MM.1S (cell line): ENCODE measurements at regions not wholly inside any gene's neighbourhood (a gene's known extent, or its start where the extent isn't known, plus 50 kb on each side); places are given as distances from the start of the nearest gene placed in this dataset.

Experiments used
- DNase-seq: peaks from one replicate; pipeline ENCODE4 v3.0.0-alpha.2; 2015
- H2AFZ ChIP-seq: fragments of 300-600 bp; sonication (generic); 2 replicates; pipeline ENCODE4 v1.6.0; 2016; ENCODE audit warnings: antibody characterized with exemption, low read length
- H3F3A ChIP-seq: fragments of 300-600 bp; sonication (generic); 2 replicates; pipeline ENCODE4 v1.6.1; 2016; ENCODE audit warnings: mild to moderate bottlenecking, antibody characterized with exemption, low read length, moderate library complexity, mixed read lengths; ENCODE audit not compliant: insufficient read depth
- H3K27ac ChIP-seq: fragments of 300-600 bp; sonication (generic); 2 replicates; pipeline ENCODE4 v1.5.1; 2016; ENCODE audit warnings: mild to moderate bottlenecking, low read length
- H3K27me3 ChIP-seq: fragments of 300-600 bp; sonication (generic); replicated peaks from 2 replicates; pipeline ENCODE4 v1.6.0; 2016; ENCODE audit warnings: low read length; ENCODE audit not compliant: insufficient read depth
- H3K36me3 ChIP-seq: fragments of 300-600 bp; sonication (generic); replicated peaks from 2 replicates; pipeline ENCODE4 v1.6.1; 2016; ENCODE audit warnings: mild to moderate bottlenecking, low read length, mixed read lengths; ENCODE audit not compliant: insufficient read depth
- H3K4me1 ChIP-seq: fragments of 300-600 bp; sonication (generic); 2 replicates; pipeline ENCODE4 v1.6.1; 2016; ENCODE audit warnings: low read length, mixed read lengths
- H3K4me2 ChIP-seq: fragments of 300-600 bp; sonication (generic); 2 replicates; pipeline ENCODE4 v1.6.0; 2016; ENCODE audit warnings: low read depth, low read length
- H3K4me3 ChIP-seq: fragments of 300-600 bp; sonication (generic); 2 replicates; pipeline ENCODE4 v1.5.1; 2016; ENCODE audit warnings: low read length, mixed read lengths
- H3K79me2 ChIP-seq: fragments of 300-600 bp; sonication (generic); 2 replicates; pipeline ENCODE4 v1.6.1; 2016; ENCODE audit warnings: mixed run types, low read length, mixed read lengths
- H3K9ac ChIP-seq: fragments of 300-600 bp; sonication (generic); 2 replicates; pipeline ENCODE4 v1.6.1; 2016; ENCODE audit warnings: low read length, mixed read lengths
- H3K9me2 ChIP-seq: fragments of 300-600 bp; sonication (generic); replicated peaks from 2 replicates; pipeline ENCODE4 v1.6.1; 2016; ENCODE audit warnings: mild to moderate bottlenecking, low read length, mixed read lengths; ENCODE audit not compliant: insufficient read depth
- H3K9me3 ChIP-seq: fragments of 300-600 bp; sonication (generic); replicated peaks from 2 replicates; pipeline ENCODE4 v1.6.1; 2016; ENCODE audit warnings: mild to moderate bottlenecking, low read length, mixed read lengths; ENCODE audit not compliant: insufficient read depth
- H4K20me1 ChIP-seq: fragments of 300-600 bp; sonication (generic); 2 replicates; pipeline ENCODE4 v1.6.1; 2016; ENCODE audit warnings: mild to moderate bottlenecking, low read length, moderate library complexity, mixed read lengths; ENCODE audit not compliant: insufficient read depth
- CTCF ChIP-seq: fragments of 300-600 bp; sonication (generic); IDR thresholded peaks from 2 replicates; pipeline ENCODE4 v1.5.1; 2016; ENCODE audit warnings: antibody characterized with exemption, low read length, mixed read lengths
- EZH2 ChIP-seq: fragments of 300-600 bp; sonication (generic); optimal IDR thresholded peaks from 2 replicates; pipeline ENCODE3; 2017; ENCODE audit warnings: low read depth, mild to moderate bottlenecking, antibody characterized with exemption, low read length, mixed read lengths
- EZH2phosphoT487 ChIP-seq: fragments of 300-600 bp; sonication (generic); IDR thresholded peaks from 2 replicates; pipeline ENCODE4 v1.6.1; 2018; ENCODE audit warnings: antibody characterized with exemption, low read length

DNA sequence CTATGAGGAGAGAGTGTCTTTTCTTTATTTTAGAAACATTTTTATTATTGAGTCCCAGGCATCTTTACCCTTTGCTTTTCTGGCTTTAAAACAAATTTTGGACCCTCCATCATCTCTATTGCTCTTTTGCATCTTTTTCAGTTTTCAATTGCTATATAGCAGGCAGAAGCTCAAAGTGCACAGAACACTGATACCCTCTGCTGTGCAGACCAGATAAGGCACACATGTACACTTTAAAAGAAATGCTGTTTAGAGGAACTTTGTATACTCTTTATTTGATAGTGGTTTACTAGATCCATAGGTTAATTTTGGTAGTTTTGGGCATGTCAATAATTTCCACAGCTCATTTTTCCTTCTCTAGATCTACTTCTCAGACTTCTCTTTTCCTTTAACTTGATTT, 324.2 kb downstream of the SH2D4B start:
- Histone ChIP-seq H3K4me3 (no peak overlapping the region), H4K20me1 (no peaks in the 10 kb centered on the region), H3K9me3 (no peaks in the 10 kb centered on the region), H3K36me3 (no peaks in the 10 kb centered on the region), H3K79me2 (no peaks in the 10 kb centered on the region), H3F3A (no peaks in the 10 kb centered on the region), H3K9ac (no peak overlapping the region), H3K4me1 (no peaks in the 10 kb centered on the region), H2AFZ (no peak overlapping the region), H3K4me2 (no peak overlapping the region), H3K9me2 (no peaks in the 10 kb centered on the region), H3K27ac (no peak overlapping the region), H3K27me3 (no peaks in the 10 kb centered on the region)
- 0 out of 2 replicates have a peak, but pooled peaks have one; percentile 13 for TF ChIP-seq CTCF
- no peak for TF ChIP-seq EZH2phosphoT487
- no peak for DNase-seq

DNA sequence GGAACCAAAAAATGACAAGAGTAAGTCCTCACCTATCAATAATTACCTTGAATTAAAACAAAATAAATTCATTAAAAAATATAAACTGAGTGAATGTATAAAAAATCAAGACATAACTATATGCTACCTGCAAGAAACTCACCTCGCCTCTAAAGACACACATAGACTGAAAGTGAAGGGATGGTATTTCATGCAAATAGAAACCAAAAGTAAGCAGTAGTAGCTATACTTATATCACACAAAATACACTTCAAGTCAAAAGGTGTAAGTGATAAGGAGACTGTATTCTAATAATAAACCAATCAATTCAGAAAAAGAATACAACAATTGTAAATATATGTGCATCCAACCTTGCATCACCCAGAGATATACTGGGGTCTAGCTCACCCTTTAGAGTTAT, 332.6 kb downstream of the SH2D4B start:
- H3K36me3 ChIP-seq: no peaks in the 10 kb centered on the region
- no peak overlapping the region for H2AFZ ChIP-seq
- no peak overlapping the region for H3K27ac ChIP-seq
- DNase-seq: peak; percentile 43
- no peaks in the 10 kb centered on the region for H3F3A ChIP-seq
- no peaks in the 10 kb centered on the region for H3K27me3 ChIP-seq
- no peak for TF ChIP-seq EZH2
- no peak for TF ChIP-seq EZH2phosphoT487
- TF ChIP-seq CTCF: no peak
- no peaks in the 10 kb centered on the region for H3K4me1 ChIP-seq
- H4K20me1 ChIP-seq: no peaks in the 10 kb centered on the region
- no peaks in the 10 kb centered on the region for H3K9me2 ChIP-seq
- H3K9me3 ChIP-seq: no peaks in the 10 kb centered on the region; the same call in 1 of the 2 replicates
- no peaks in the 10 kb centered on the region for H3K79me2 ChIP-seq
- no peak overlapping the region for H3K9ac ChIP-seq
- peak overlapping the region; percentile 21; the same call in 1 of the 2 replicates for H3K4me2 ChIP-seq
- H3K4me3 ChIP-seq: no peak overlapping the region

DNA sequence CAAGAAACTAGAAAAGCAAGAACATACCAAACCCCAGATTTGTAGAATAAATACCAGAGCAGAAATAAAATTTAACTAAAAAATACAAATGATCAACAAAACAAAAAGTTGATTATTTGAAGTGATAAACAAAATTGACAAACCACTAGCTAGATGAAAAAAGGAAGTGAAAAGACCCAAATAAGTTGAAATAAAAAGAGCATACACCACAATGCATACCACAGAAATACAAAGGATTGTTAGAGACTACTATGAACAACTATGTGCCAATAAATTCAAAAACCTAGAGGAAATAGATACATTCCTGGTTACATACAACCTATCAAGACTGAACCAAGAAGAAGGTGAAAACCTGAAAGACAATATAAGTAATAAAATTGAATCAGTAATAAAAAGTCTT, 333.4 kb downstream of the SH2D4B start:
- H3K79me2 ChIP-seq: no peaks in the 10 kb centered on the region
- no peak overlapping the region for H3K4me3 ChIP-seq
- H3K27ac ChIP-seq: no peak overlapping the region
- H3K9ac ChIP-seq: no peak overlapping the region
- H3K36me3 ChIP-seq: no peaks in the 10 kb centered on the region
- H3F3A ChIP-seq: no peaks in the 10 kb centered on the region
- no peaks in the 10 kb centered on the region for H3K4me1 ChIP-seq
- H3K27me3 ChIP-seq: no peaks in the 10 kb centered on the region
- no peaks in the 10 kb centered on the region for H4K20me1 ChIP-seq
- DNase-seq: no peak
- TF ChIP-seq EZH2phosphoT487: no peak
- no peak for TF ChIP-seq CTCF
- no peak for TF ChIP-seq EZH2
- H3K9me2 ChIP-seq: no peaks in the 10 kb centered on the region
- H2AFZ ChIP-seq: no peak overlapping the region
- H3K4me2 ChIP-seq: no peak overlapping the region
- H3K9me3 ChIP-seq: no peaks in the 10 kb centered on the region; the same call in 1 of the 2 replicates
